Muscle layer of colon (tissue), 2 donors: ENCODE measurements at regions not wholly inside any gene's neighbourhood (a gene's known extent, or its start where the extent isn't known, plus 50 kb on each side); places are given as distances from the start of the nearest gene placed in this dataset.

Experiments used
- H3K27ac ChIP-seq: one replicate; pipeline ENCODE4 v1.7.0; 2013; ENCODE audit warnings: low read depth, mild to moderate bottlenecking, low read length, moderate library complexity
- H3K27me3 ChIP-seq, 2 donors: one replicate each; pipeline ENCODE4 v1.7.0; 2013; ENCODE audit warnings: low read length in 2 of 2, mild to moderate bottlenecking in 2 of 2; ENCODE audit not compliant: insufficient read depth in 2 of 2, control insufficient read depth in 1 of 2
- H3K36me3 ChIP-seq: one replicate; pipeline ENCODE4 v1.7.0; 2013; ENCODE audit warnings: mild to moderate bottlenecking, low read length; ENCODE audit not compliant: insufficient read depth
- H3K4me1 ChIP-seq: one replicate; pipeline ENCODE4 v1.7.0; 2013; ENCODE audit warnings: mild to moderate bottlenecking, low read length; ENCODE audit not compliant: insufficient read depth
- H3K4me3 ChIP-seq, 2 donors: one replicate each; pipeline ENCODE4 v1.7.0; 2013; ENCODE audit warnings: low read length in 2 of 2, low read depth in 1 of 2, mild to moderate bottlenecking in 1 of 2, moderate library complexity in 1 of 2
- H3K9ac ChIP-seq: one replicate; pipeline ENCODE4 v1.7.0; 2013; ENCODE audit warnings: low read length
- H3K9me3 ChIP-seq: one replicate; pipeline ENCODE4 v1.7.0; 2013; ENCODE audit warnings: mild to moderate bottlenecking, low read length
- donor health status: abdominal sarcoma.
- donor health status: Adenocarcinoma of cecum.

GRCh38 chr2:215879331-215879730 is 134.0 kb downstream of the MREG start:
- H3K36me3 ChIP-seq = no peaks in the 10 kb centered on the region
- H3K4me3 ChIP-seq = no peak overlapping the region
- H3K9ac ChIP-seq = no peak overlapping the region
- no peak overlapping the region for H3K27ac ChIP-seq
- peaks cover 10% of the 10 kb centered on the region for H3K4me1 ChIP-seq
- no peaks in the 10 kb centered on the region for H3K27me3 ChIP-seq
- H3K9me3 ChIP-seq = no peaks in the 10 kb centered on the region

- Histone ChIP-seq H3K4me3 (no peak overlapping the region), H3K9me3 (no peaks in the 10 kb centered on the region), H3K4me1 (peaks cover 3% of the 10 kb centered on the region), H3K27ac (no peak overlapping the region), H3K9ac (no peak overlapping the region), H3K27me3 (no peaks in the 10 kb centered on the region), H3K36me3 (no peaks in the 10 kb centered on the region)
Measured at GRCh38 chr2:215878476-215879063, 134.8 kb downstream of the MREG start.

GRCh38 chr2:215876937-215877238 is 136.5 kb downstream of the MREG start:
- H3K27me3 ChIP-seq = no peaks in the 10 kb centered on the region

DNA sequence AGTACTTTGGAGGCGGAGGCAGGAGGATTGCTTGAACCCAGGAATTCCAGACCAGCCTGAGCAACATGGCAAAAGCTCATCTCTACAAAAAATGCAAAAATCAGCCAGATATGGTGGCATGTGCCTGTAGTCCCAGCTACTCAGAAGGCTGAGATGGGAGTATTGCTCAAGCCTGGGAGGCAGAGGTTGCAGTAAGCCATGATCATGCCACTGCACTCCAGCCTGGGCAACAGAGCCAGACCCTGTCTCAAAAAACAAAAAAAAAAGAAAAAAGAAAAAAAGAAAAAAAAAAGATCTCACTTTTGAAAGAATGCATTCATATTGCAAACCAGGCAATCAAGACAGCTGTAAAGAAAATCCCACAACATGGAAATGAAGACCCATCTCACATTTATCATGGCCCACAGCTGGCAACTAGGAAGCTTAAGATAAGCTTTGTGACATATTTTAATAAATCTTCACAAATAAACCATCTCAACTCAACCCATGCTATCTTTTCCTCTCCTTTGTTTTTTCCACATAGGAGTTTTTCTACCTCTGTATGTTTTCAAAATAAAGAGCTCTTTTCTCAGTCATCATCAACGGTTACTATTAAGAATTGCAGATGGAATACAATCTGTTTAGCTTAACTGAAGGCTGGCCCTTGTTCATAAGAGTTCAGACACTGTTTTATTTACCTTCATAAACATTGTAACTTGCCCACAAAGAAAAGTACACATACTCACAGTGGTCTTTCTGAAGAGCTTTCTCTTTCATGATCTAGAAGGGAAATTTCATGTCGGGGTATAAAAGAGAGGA is 137.0 kb downstream of the MREG start:
- no peaks in the 10 kb centered on the region for H3K9me3 ChIP-seq
- no peak overlapping the region for H3K9ac ChIP-seq
- no peak overlapping the region for H3K4me3 ChIP-seq
- no peak overlapping the region for H3K27ac ChIP-seq
- no peaks in the 10 kb centered on the region for H3K4me1 ChIP-seq
- H3K36me3 ChIP-seq = no peaks in the 10 kb centered on the region
- H3K27me3 ChIP-seq = no peaks in the 10 kb centered on the region

More at GRCh38 chr2:215876937-215877238, 136.5 kb downstream of the MREG start:
- H3K9ac ChIP-seq = no peak overlapping the region
- H3K36me3 ChIP-seq = no peaks in the 10 kb centered on the region
- no peak overlapping the region for H3K4me3 ChIP-seq
- no peaks in the 10 kb centered on the region for H3K4me1 ChIP-seq
- H3K9me3 ChIP-seq = no peaks in the 10 kb centered on the region
- no peak overlapping the region for H3K27ac ChIP-seq

- Histone ChIP-seq H3K4me1 (no peaks in the 10 kb centered on the region), H3K27ac (no peak overlapping the region), H3K4me3 (no peak overlapping the region), H3K27me3 (no peaks in the 10 kb centered on the region), H3K9ac (no peak overlapping the region), H3K9me3 (no peaks in the 10 kb centered on the region), H3K36me3 (no peaks in the 10 kb centered on the region)
Measured at GRCh38 chr2:215874418-215874817, 138.9 kb downstream of the MREG start.

DNA sequence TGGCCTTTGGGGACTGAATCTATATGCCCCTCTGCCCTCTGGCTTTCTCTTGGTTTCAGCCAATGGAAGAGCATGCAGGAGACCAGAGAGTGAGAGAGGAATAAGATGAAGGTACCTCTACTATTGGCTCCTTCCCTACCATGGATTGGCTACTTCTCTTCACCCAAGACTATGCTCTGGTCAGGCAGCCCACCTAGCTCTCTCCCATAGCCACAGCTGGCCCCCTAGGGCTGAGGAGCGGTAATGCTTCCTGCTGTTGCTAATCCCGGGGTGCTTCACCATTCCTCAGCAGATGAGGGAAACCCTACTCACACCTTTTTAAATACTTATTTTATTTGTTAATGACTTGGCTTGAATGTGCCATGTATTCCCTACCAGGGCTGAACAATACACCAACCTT is 142.4 kb downstream of the MREG start:
- no peaks in the 10 kb centered on the region for H3K9me3 ChIP-seq
- no peaks in the 10 kb centered on the region for H3K27me3 ChIP-seq

DNA sequence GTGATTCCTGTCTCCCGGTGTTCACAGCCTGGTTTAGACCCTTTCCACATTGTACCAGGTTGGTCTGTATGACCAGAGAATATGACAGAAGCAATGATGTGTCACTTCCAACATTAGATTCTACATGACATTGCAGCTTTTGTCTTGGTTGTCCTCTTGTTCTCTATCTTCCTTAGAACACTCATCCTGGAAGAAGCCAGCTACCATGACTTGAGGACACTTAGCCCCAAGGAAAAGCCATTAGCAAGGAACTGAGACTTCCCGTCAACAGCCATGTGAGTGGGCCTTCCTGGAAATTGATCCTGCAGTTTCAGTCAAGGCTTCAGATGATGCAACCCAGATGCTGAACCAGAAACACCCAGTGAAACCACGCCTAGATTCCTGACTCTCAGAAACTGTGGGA is 143.3 kb downstream of the MREG start:
- no peaks in the 10 kb centered on the region for H3K27me3 ChIP-seq
- no peak overlapping the region for H3K27ac ChIP-seq
- no peaks in the 10 kb centered on the region for H3K9me3 ChIP-seq
- H3K36me3 ChIP-seq = no peaks in the 10 kb centered on the region
- H3K4me1 ChIP-seq = peaks cover 21% of the 10 kb centered on the region
- no peak overlapping the region for H3K4me3 ChIP-seq
- H3K9ac ChIP-seq = no peak overlapping the region

More for the DNA sequence above, 142.4 kb downstream of the MREG start:
- Histone ChIP-seq H3K9ac (no peak overlapping the region), H3K4me1 (peaks cover 21% of the 10 kb centered on the region), H3K4me3 (no peak overlapping the region), H3K36me3 (no peaks in the 10 kb centered on the region), H3K27ac (no peak overlapping the region)

DNA sequence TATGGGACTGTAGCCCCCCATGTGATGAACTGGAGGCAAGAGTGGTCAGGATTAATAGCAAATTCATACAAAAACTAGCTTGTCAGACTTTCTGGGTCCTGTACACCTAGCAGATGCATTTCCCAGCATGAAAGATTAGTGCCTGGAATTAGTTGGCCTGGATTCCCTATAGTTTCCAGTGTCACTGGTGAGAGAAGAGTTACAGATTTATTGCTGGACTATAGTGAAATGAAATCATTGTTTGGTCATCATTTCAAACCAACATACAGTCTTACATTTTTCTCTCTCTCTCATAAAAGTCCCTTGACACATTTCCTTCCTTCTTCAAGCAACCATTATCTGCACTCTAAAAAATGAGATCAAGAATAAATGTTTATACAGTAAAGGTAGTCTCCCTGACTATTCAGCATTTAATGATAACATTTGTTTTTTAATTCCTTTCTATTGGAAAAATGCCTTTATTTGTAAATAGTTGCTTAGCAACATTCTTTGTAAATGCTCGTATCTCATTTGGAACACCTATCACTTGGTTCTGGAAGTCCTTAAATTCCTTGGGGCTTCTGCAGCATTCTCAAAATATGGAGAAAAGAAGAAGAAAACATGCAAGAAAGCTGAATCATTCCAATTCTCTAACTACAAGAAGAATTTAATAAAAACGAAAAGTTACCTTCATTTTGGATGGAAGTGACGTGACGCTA is 144.4 kb downstream of the MREG start:
- H3K9ac ChIP-seq = no peak overlapping the region
- H3K4me1 ChIP-seq = peaks cover 21% of the 10 kb centered on the region
- H3K36me3 ChIP-seq = no peaks in the 10 kb centered on the region
- H3K27me3 ChIP-seq = no peaks in the 10 kb centered on the region
- no peaks in the 10 kb centered on the region for H3K9me3 ChIP-seq
- peak overlapping the region; percentile 57 for H3K27ac ChIP-seq
- no peak overlapping the region for H3K4me3 ChIP-seq

DNA sequence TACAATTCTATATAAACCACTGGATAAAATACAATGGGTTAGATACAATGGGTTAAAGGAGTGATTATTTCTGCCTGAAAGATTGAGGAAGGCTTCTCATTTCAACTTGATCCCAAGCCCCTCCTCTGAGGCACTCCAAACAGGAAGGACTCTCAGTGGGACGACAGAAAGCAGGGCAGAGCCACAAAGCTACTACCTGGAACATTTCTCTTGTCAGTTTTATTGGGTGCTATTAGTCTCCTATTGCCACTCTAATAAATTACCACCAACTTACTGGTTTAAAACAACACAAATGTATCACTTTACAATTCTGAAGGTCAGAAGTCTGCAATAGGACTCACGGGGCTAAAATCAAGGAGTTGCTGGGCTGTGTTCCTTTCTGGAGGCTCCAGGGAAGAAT is 146.7 kb downstream of the MREG start:
- H3K4me3 ChIP-seq = no peak overlapping the region
- H3K27ac ChIP-seq = no peak overlapping the region
- no peaks in the 10 kb centered on the region for H3K27me3 ChIP-seq
- H3K36me3 ChIP-seq = no peaks in the 10 kb centered on the region
- H3K9ac ChIP-seq = no peak overlapping the region
- peaks cover 21% of the 10 kb centered on the region for H3K4me1 ChIP-seq
- no peaks in the 10 kb centered on the region for H3K9me3 ChIP-seq

DNA sequence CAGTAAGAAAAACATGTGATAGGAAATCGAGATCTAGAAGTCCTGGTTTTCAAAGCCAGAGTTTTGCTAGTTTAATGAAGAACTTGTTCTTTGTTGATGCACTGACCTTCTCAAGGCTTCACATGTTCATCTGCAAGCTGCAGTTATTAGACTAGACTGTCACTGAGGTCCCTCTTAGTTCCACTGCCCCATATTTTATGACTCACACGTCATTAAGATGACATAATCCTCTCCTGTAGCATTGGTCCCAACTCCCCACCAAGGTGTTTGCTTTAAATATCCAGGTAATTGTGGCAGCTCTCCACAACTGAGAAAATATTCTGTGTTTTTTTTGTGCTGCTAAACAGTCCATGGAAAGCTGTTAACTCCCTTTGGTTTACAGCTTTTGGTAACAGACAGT is 149.7 kb downstream of the MREG start:
- Histone ChIP-seq H3K9ac (no peak overlapping the region), H3K27ac (no peak overlapping the region), H3K4me3 (no peak overlapping the region), H3K27me3 (no peaks in the 10 kb centered on the region), H3K9me3 (no peaks in the 10 kb centered on the region), H3K4me1 (peaks cover 15% of the 10 kb centered on the region), H3K36me3 (no peaks in the 10 kb centered on the region)

GRCh38 chr2:215862351-215862771 is 151.0 kb downstream of the MREG start:
- Histone ChIP-seq H3K27ac (no peak overlapping the region), H3K27me3 (no peaks in the 10 kb centered on the region), H3K36me3 (no peaks in the 10 kb centered on the region), H3K4me1 (peaks cover 8% of the 10 kb centered on the region), H3K4me3 (no peak overlapping the region), H3K9ac (no peak overlapping the region), H3K9me3 (no peaks in the 10 kb centered on the region)
